B cell (primary cell): ENCODE measurements at regions not wholly inside any gene's neighbourhood (a gene's known extent, or its start where the extent isn't known, plus 50 kb on each side); places are given as distances from the start of the nearest gene placed in this dataset.

ENCODE experiments used
- ATAC-seq: fragments of 200-7000 bp; cut with Tn5 transposase; one replicate; pipeline ENCODE4 v1.10.0; 2021; ENCODE audit warnings: low read depth, mild to moderate bottlenecking, moderate number of reproducible peaks, moderate library complexity
- CTCF ChIA-PET: fragments of 350-600 bp; sonication (Branson Sonifier 250); formaldehyde crosslinking; loops from one replicate; lab custom pipeline; 2021; ENCODE audit warnings: antibody characterized with exemption, inconsistent platforms; lab: Charles Lee
- POLR2A ChIA-PET: fragments of 350-600 bp; sonication (Branson Sonifier 250); formaldehyde crosslinking; loops from one replicate; lab custom pipeline; 2021; ENCODE audit warnings: antibody characterized with exemption; lab: Charles Lee
- DNase-seq: peaks from one replicate; pipeline ENCODE4 v3.0.0; 2013
- H2AFZ ChIP-seq: 2 replicates; pipeline ENCODE4 v1.6.1; 2012; ENCODE audit warnings: mild to moderate bottlenecking, low read depth, low read length; ENCODE audit not compliant: insufficient read depth, poor library complexity, severe bottlenecking
- H3K27ac ChIP-seq, 2 donors: 1 replicate in 1 of 2; 2 replicates in 1 of 2; pipeline ENCODE4 v1.5.1; 2012 to 2013; ENCODE audit warnings: low read length in 2 of 2, mild to moderate bottlenecking in 2 of 2, moderate library complexity in 1 of 2
- H3K27me3 ChIP-seq, 4 experiments: fragments of 200-600 bp in 1 of 4; sonication (generic) in 1 of 4; replicated peaks in 1 of 4; 1 replicate in 2 of 4; 2 replicates in 2 of 4; pipeline versions ENCODE4 v1.6.1 to v1.7.0; 2013 to 2016; ENCODE audit warnings: low read length in 3 of 4, mild to moderate bottlenecking in 2 of 4, mixed read lengths in 1 of 4, moderate library complexity in 1 of 4; ENCODE audit not compliant: insufficient read depth in 4 of 4, control insufficient read depth in 3 of 4; ENCODE audit errors: control extremely low read depth in 1 of 4
- H3K36me3 ChIP-seq, 2 experiments: replicated peaks in 1 of 2; 1 replicate in 1 of 2; 2 replicates in 1 of 2; pipeline versions ENCODE4 v1.6.1 to v1.7.1; 2013; ENCODE audit warnings: low read length in 1 of 2; ENCODE audit not compliant: insufficient read depth in 2 of 2, control insufficient read depth in 1 of 2; ENCODE audit errors: control extremely low read depth in 1 of 2, extremely low read depth in 1 of 2
- H3K4me1 ChIP-seq, 2 donors: fragments of 200-600 bp in 1 of 2; sonication (generic) in 1 of 2; 1 replicate in 1 of 2; 2 replicates in 1 of 2; pipeline versions ENCODE4 v1.5.1 to v1.6.1; 2013 to 2017; ENCODE audit warnings: low read length in 2 of 2; ENCODE audit not compliant: control insufficient read depth in 2 of 2, insufficient read depth in 2 of 2
- H3K4me2 ChIP-seq: replicated peaks from 2 replicates; pipeline ENCODE3; 2012; ENCODE audit warnings: mild to moderate bottlenecking, low read depth, low read length; ENCODE audit not compliant: poor library complexity, severe bottlenecking
- H3K4me3 ChIP-seq, 5 experiments: fragments of 200-600 bp in 1 of 5; sonication (generic) in 1 of 5; 1 replicate in 3 of 5; 2 replicates in 2 of 5; pipeline versions ENCODE4 v1.5.1 to v1.7.0; 2011 to 2016; ENCODE audit warnings: low read length in 4 of 5, mild to moderate bottlenecking in 4 of 5, low read depth in 2 of 5, control low read depth in 1 of 5, moderate library complexity in 1 of 5; ENCODE audit not compliant: insufficient read depth in 1 of 5; ENCODE audit errors: control extremely low read depth in 1 of 5, extremely low read depth in 1 of 5
- H3K79me2 ChIP-seq: fragments of 200-600 bp; sonication (generic); one replicate; pipeline ENCODE4 v1.6.0; 2016; ENCODE audit warnings: low read length; ENCODE audit not compliant: control insufficient read depth, insufficient read depth
- H3K9ac ChIP-seq: fragments of 200-600 bp; sonication (generic); 2 replicates; pipeline ENCODE4 v1.6.1; 2017; ENCODE audit warnings: mild to moderate bottlenecking, low read length, moderate library complexity
- H3K9me3 ChIP-seq, 3 donors: one replicate each; pipeline versions ENCODE4 v1.6.1 to v1.7.1; 2013; ENCODE audit warnings: low read length in 2 of 3; ENCODE audit not compliant: control insufficient read depth in 2 of 3, insufficient read depth in 1 of 3; ENCODE audit errors: control extremely low read depth in 1 of 3
- H4K20me1 ChIP-seq: 2 replicates; pipeline ENCODE4 v1.6.0; 2012; ENCODE audit warnings: mild to moderate bottlenecking, low read length; ENCODE audit not compliant: insufficient read depth, control insufficient read depth, poor library complexity, severe bottlenecking
- H3K27ac Mint-ChIP-seq: one replicate; pipeline ENCODE4 v1.8.0; 2021; ENCODE audit warnings: mixed read lengths
- H3K27me3 Mint-ChIP-seq: one replicate; pipeline ENCODE4 v1.8.0; 2021; ENCODE audit warnings: mixed read lengths
- H3K4me1 Mint-ChIP-seq: one replicate; pipeline ENCODE4 v1.8.0; 2021; ENCODE audit warnings: mixed read lengths
- H3K4me3 Mint-ChIP-seq: one replicate; pipeline ENCODE4 v1.8.0; 2021; ENCODE audit warnings: mixed read lengths
- H3K9me3 Mint-ChIP-seq: one replicate; pipeline ENCODE4 v1.8.0; 2022; ENCODE audit warnings: mixed read lengths; ENCODE audit not compliant: insufficient read depth
- EZH2 ChIP-seq: IDR thresholded peaks from 2 replicates; pipeline ENCODE4 v1.6.1; 2012; ENCODE audit warnings: borderline replicate concordance, low read depth, mild to moderate bottlenecking, moderate library complexity, low read length; ENCODE audit not compliant: insufficient read depth, poor library complexity, severe bottlenecking
- WGBS: methylation state at CpG from one replicate; pipeline ENCODE4 v1.1.5; 2013; ENCODE audit warnings: missing lambda C conversion rate; ENCODE audit not compliant: insufficient coverage; 5-methylcytosine and 5-hydroxymethylcytosine counted together
- intact Hi-C: fragments of 100-400 bp; cut with micrococcal nuclease; formaldehyde crosslinking; loops from one replicate; pipeline ENCODE4 v1.10.0; 2022
- TF ChIP-seq, protein P1 (sequence below): fragments of 200-600 bp; IDR thresholded peaks from one replicate; pipeline ENCODE4 v1.8.0; 2022; ENCODE audit warnings: antibody characterized with exemption, mild to moderate bottlenecking

DNA sequence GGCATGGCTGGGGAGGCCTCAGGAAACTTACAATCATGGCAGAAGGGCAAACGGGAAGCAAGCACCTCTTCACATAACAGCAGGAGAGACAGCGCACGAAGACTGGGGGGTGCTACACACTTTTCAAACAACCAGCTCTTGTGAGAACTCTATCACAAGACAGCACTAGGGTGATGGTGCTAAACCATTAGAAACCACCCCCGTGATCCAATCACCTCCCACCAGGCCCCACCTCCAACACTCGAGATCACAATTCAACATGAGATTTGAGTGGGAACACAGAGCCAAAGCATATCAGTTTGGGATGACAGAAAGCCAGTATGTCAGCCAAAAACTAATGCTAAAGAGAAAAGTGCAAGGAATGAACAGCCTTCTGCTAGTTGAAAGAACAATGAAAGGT is 309.8 kb upstream of the CCDC54 start:
- Histone ChIP-seq H3K4me2 (no peak overlapping the region), H2AFZ (no peak overlapping the region), H3K9me3 (no peaks in the 10 kb centered on the region), H3K4me3 (no peak overlapping the region), H3K9ac (no peak overlapping the region), H3K36me3 (no peaks in the 10 kb centered on the region), H3K4me1 (no peaks in the 10 kb centered on the region), H3K79me2 (no peaks in the 10 kb centered on the region), H3K27ac (no peak overlapping the region), H4K20me1 (no peaks in the 10 kb centered on the region), H3K27me3 (peaks cover 0 to 6% (median 0%) of the 10 kb centered on the region in 4 experiments)
- no peak for TF ChIP-seq EZH2
- TF ChIP-seq, protein P1, sequence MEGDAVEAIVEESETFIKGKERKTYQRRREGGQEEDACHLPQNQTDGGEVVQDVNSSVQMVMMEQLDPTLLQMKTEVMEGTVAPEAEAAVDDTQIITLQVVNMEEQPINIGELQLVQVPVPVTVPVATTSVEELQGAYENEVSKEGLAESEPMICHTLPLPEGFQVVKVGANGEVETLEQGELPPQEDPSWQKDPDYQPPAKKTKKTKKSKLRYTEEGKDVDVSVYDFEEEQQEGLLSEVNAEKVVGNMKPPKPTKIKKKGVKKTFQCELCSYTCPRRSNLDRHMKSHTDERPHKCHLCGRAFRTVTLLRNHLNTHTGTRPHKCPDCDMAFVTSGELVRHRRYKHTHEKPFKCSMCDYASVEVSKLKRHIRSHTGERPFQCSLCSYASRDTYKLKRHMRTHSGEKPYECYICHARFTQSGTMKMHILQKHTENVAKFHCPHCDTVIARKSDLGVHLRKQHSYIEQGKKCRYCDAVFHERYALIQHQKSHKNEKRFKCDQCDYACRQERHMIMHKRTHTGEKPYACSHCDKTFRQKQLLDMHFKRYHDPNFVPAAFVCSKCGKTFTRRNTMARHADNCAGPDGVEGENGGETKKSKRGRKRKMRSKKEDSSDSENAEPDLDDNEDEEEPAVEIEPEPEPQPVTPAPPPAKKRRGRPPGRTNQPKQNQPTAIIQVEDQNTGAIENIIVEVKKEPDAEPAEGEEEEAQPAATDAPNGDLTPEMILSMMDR, result no peak
- Mint-ChIP-seq H3K9me3 (no peaks in the 10 kb centered on the region), H3K4me1 (peaks cover 4% of the 10 kb centered on the region), H3K4me3 (no peak overlapping the region), H3K27ac (no peak overlapping the region), H3K27me3 (peaks cover 19% of the 10 kb centered on the region)
- ChIA-PET POLR2A (no interaction called here), CTCF (no interaction called here)
- no peak for ATAC-seq
- intact Hi-C loops, result no loop called here
- no peak for DNase-seq
- 100% methylated on average over 3 of the region's 5 CpGs for WGBS

- no peaks in the 10 kb centered on the region for H3K9me3 ChIP-seq
- H3K4me3 Mint-ChIP-seq, result no peak overlapping the region
- peaks cover 0 to 6% (median 0%) of the 10 kb centered on the region in 4 experiments for H3K27me3 ChIP-seq
- DNase-seq, result no peak
- no peak overlapping the region for H3K9ac ChIP-seq
- no peaks in the 10 kb centered on the region for H4K20me1 ChIP-seq
- H2AFZ ChIP-seq, result no peak overlapping the region
- H3K4me3 ChIP-seq, result no peak overlapping the region
- no peak overlapping the region for H3K4me2 ChIP-seq
- WGBS, result no CpG with 5 or more reads among the region's 4 CpGs
- no peaks in the 10 kb centered on the region for H3K4me1 ChIP-seq
- no peaks in the 10 kb centered on the region for H3K9me3 Mint-ChIP-seq
- peaks cover 11% of the 10 kb centered on the region for H3K27me3 Mint-ChIP-seq
- no peak overlapping the region for H3K27ac Mint-ChIP-seq
- intact Hi-C loops, result no loop called here
- H3K79me2 ChIP-seq, result no peaks in the 10 kb centered on the region
- H3K27ac ChIP-seq, result no peak overlapping the region
- peaks cover 4% of the 10 kb centered on the region for H3K4me1 Mint-ChIP-seq
- POLR2A ChIA-PET, result no interaction called here
- CTCF ChIA-PET, result no interaction called here
- no peaks in the 10 kb centered on the region for H3K36me3 ChIP-seq
- no peak for TF ChIP-seq EZH2
- TF ChIP-seq, protein P1, result no peak
- ATAC-seq, result no peak
These were observed 308.3 kb upstream of the CCDC54 start for GRCh38 chr3:107068980-107069379.
